DND-41 (cell line): ENCODE measurements at regions not wholly inside any gene's neighbourhood (a gene's known extent, or its start where the extent isn't known, plus 50 kb on each side); places are given as distances from the start of the nearest gene placed in this dataset.

Source experiments
- ATAC-seq: fragments of 200-7000 bp; cut with Tn5 transposase; 3 replicates; pipeline ENCODE4 v1.9.1; 2021; ENCODE audit warnings: low read depth; ENCODE audit not compliant: insufficient read depth
- DNase-seq: peaks from one replicate; pipeline ENCODE4 v3.0.0-alpha.2; 2020
- H2AFZ ChIP-seq: 2 replicates; pipeline ENCODE4 v1.6.0; 2012; ENCODE audit warnings: low read depth, low read length
- H3K27ac ChIP-seq: 2 replicates; pipeline ENCODE4 v1.5.1; 2012; ENCODE audit warnings: low read length, inconsistent platforms
- H3K27me3 ChIP-seq: fragments of 200-600 bp; sonication (generic); 2 replicates; pipeline ENCODE4 v1.6.0; 2012; ENCODE audit warnings: low read length, mild to moderate bottlenecking, inconsistent platforms; ENCODE audit not compliant: insufficient read depth, poor library complexity
- H3K36me3 ChIP-seq: 2 replicates; pipeline ENCODE4 v1.5.1; 2012; ENCODE audit warnings: low read length, inconsistent platforms; ENCODE audit not compliant: insufficient read depth
- H3K4me1 ChIP-seq: 2 replicates; pipeline ENCODE4 v1.5.1; 2012; ENCODE audit warnings: mild to moderate bottlenecking, low read length; ENCODE audit not compliant: insufficient read depth
- H3K4me2 ChIP-seq: 2 replicates; pipeline ENCODE4 v1.6.0; 2012; ENCODE audit warnings: mild to moderate bottlenecking, moderate library complexity, low read length, inconsistent platforms; ENCODE audit not compliant: insufficient read depth
- H3K4me3 ChIP-seq, 2 experiments: fragments of 200-600 bp in 1 of 2; shearing (Covaris generic) in 1 of 2; 2 replicates each; pipeline ENCODE4 v1.5.1; 2012 to 2016; ENCODE audit warnings: inconsistent platforms in 2 of 2, low read length in 2 of 2, mild to moderate bottlenecking in 2 of 2, low read depth in 1 of 2, moderate library complexity in 1 of 2
- H3K79me2 ChIP-seq: 2 replicates; pipeline ENCODE4 v1.6.0; 2012; ENCODE audit warnings: low read length, inconsistent platforms; ENCODE audit not compliant: insufficient read depth
- H3K9ac ChIP-seq: 2 replicates; pipeline ENCODE4 v1.6.0; 2012; ENCODE audit warnings: low read depth, mild to moderate bottlenecking, inconsistent platforms, low read length, moderate library complexity
- H3K9me3 ChIP-seq: 2 replicates; pipeline ENCODE4 v1.5.1; 2012; ENCODE audit warnings: low read length, moderate library complexity, mild to moderate bottlenecking, inconsistent platforms; ENCODE audit not compliant: insufficient read depth, severe bottlenecking
- H4K20me1 ChIP-seq: 2 replicates; pipeline ENCODE4 v1.6.0; 2012; ENCODE audit warnings: low read length; ENCODE audit not compliant: insufficient read depth
- CTCF ChIP-seq: IDR thresholded peaks from 2 replicates; pipeline ENCODE4 v1.5.1; 2012; ENCODE audit warnings: borderline replicate concordance, low read length, moderate library complexity, mild to moderate bottlenecking; ENCODE audit not compliant: poor library complexity, severe bottlenecking; ENCODE audit errors: extremely low read depth
- EZH2 ChIP-seq: IDR thresholded peaks from 3 replicates; pipeline ENCODE4 v1.6.1; 2012; ENCODE audit warnings: borderline replicate concordance, low read depth, mild to moderate bottlenecking, moderate library complexity, low read length, inconsistent platforms; ENCODE audit not compliant: severe bottlenecking

GRCh38 chr9:135357863-135358551 is 121.6 kb upstream of the PPP1R26 start:
- Histone ChIP-seq H3K4me1 (no peaks in the 10 kb centered on the region), H4K20me1 (no peaks in the 10 kb centered on the region), H3K4me3 (no peak overlapping the region), H3K36me3 (no peaks in the 10 kb centered on the region), H3K9me3 (no peaks in the 10 kb centered on the region), H3K27ac (no peak overlapping the region), H3K79me2 (no peaks in the 10 kb centered on the region), H3K4me2 (no peak overlapping the region), H3K27me3 (no peaks in the 10 kb centered on the region), H2AFZ (no peak overlapping the region), H3K9ac (no peak overlapping the region)
- no peak for ATAC-seq
- TF ChIP-seq EZH2 (no peak), CTCF (no peak)
- DNase-seq = no peak

- no peaks in the 10 kb centered on the region for H3K9me3 ChIP-seq
- no peak for ATAC-seq
- no peak for DNase-seq
- no peaks in the 10 kb centered on the region for H3K4me1 ChIP-seq
- TF ChIP-seq CTCF (no peak), EZH2 (no peak)
- no peaks in the 10 kb centered on the region for H3K27me3 ChIP-seq
- no peaks in the 10 kb centered on the region for H3K79me2 ChIP-seq
- no peak overlapping the region for H2AFZ ChIP-seq
- no peak overlapping the region for H3K4me2 ChIP-seq
- no peak overlapping the region for H3K27ac ChIP-seq
- H3K9ac ChIP-seq = no peak overlapping the region
- no peak overlapping the region for H3K4me3 ChIP-seq
- no peaks in the 10 kb centered on the region for H4K20me1 ChIP-seq
- no peaks in the 10 kb centered on the region for H3K36me3 ChIP-seq
These were observed 121.0 kb upstream of the PPP1R26 start for GRCh38 chr9:135358552-135358940.

GRCh38 chr9:135359764-135360163 is 119.8 kb upstream of the PPP1R26 start:
- Histone ChIP-seq H3K36me3 (no peaks in the 10 kb centered on the region), H3K79me2 (no peaks in the 10 kb centered on the region), H3K4me3 (no peak overlapping the region), H3K9ac (no peak overlapping the region), H3K4me2 (no peak overlapping the region), H4K20me1 (no peaks in the 10 kb centered on the region), H3K9me3 (no peaks in the 10 kb centered on the region), H3K4me1 (no peaks in the 10 kb centered on the region), H3K27me3 (no peaks in the 10 kb centered on the region), H3K27ac (no peak overlapping the region), H2AFZ (no peak overlapping the region)
- ATAC-seq = no peak
- TF ChIP-seq EZH2 = no peak
- no peak for TF ChIP-seq CTCF
- no peak for DNase-seq
